ENCODE measurements at regions not wholly inside any gene's neighbourhood (a gene's known extent, or its start where the extent isn't known, plus 50 kb on each side); places are given as distances from the start of the nearest gene placed in this dataset.

GRCh38 chr4:129371926-129372325, 276.0 kb downstream of the C4orf33 start:
- no peaks in the 10 kb centered on the region for H3K4me1 ChIP-seq (ENCODE audit: control insufficient read depth in 1 of 2, low read depth in 2 of 2)
- no peak overlapping the region for H3K27ac ChIP-seq
- ATAC-seq (ENCODE audit: insufficient number of reproducible peaks, low FRiP score, low read depth) (no peak), DNase-seq (ENCODE audit: low spot score) (no peak)
- H3K27me3 ChIP-seq (replicated peaks; ENCODE audit: insufficient read depth), result no peaks in the 10 kb centered on the region
- no peaks in the 10 kb centered on the region for H3K9me3 ChIP-seq
- no peak for TF ChIP-seq CTCF (IDR thresholded peaks at IDR 0.05)
- no peak overlapping the region for H3K4me3 ChIP-seq
- no peaks in the 10 kb centered on the region for H3K36me3 ChIP-seq

GRCh38 chr4:129377131-129377845, 281.3 kb downstream of the C4orf33 start:
- Histone ChIP-seq H3K4me1 (ENCODE audit: control insufficient read depth in 1 of 2, low read depth in 2 of 2) (no peaks in the 10 kb centered on the region), H3K9me3 (no peaks in the 10 kb centered on the region)
- no peak for ATAC-seq (ENCODE audit: insufficient number of reproducible peaks, low FRiP score, low read depth)

GRCh38 chr4:129378364-129378763, 282.4 kb downstream of the C4orf33 start:
- ATAC-seq (ENCODE audit: insufficient number of reproducible peaks, low FRiP score, low read depth) (no peak), DNase-seq (ENCODE audit: low spot score) (no peak)
- Histone ChIP-seq H3K36me3 (no peaks in the 10 kb centered on the region), H3K27ac (no peak overlapping the region), H3K27me3 (replicated peaks; ENCODE audit: insufficient read depth) (no peaks in the 10 kb centered on the region), H3K4me1 (ENCODE audit: control insufficient read depth in 1 of 2, low read depth in 2 of 2) (no peaks in the 10 kb centered on the region), H3K9me3 (no peaks in the 10 kb centered on the region), H3K4me3 (no peak overlapping the region)
- TF ChIP-seq CTCF (IDR thresholded peaks at IDR 0.05), result no peak

More at GRCh38 chr4:129377131-129377845, 281.3 kb downstream of the C4orf33 start:
- no peaks in the 10 kb centered on the region for H3K36me3 ChIP-seq
- H3K27ac ChIP-seq, result no peak overlapping the region
- no peak overlapping the region for H3K4me3 ChIP-seq
- no peaks in the 10 kb centered on the region for H3K27me3 ChIP-seq (replicated peaks; ENCODE audit: insufficient read depth)
- no peak for TF ChIP-seq CTCF (IDR thresholded peaks at IDR 0.05)
- DNase-seq (ENCODE audit: low spot score), result no peak

- DNase-seq (ENCODE audit: low spot score) (no peak), ATAC-seq (ENCODE audit: insufficient number of reproducible peaks, low FRiP score, low read depth) (no peak)
- no peaks in the 10 kb centered on the region for H3K4me1 ChIP-seq (ENCODE audit: control insufficient read depth in 1 of 2, low read depth in 2 of 2)
- no peak overlapping the region for H3K4me3 ChIP-seq
- no peak overlapping the region for H3K27ac ChIP-seq
- H3K9me3 ChIP-seq, result no peaks in the 10 kb centered on the region
- no peaks in the 10 kb centered on the region for H3K27me3 ChIP-seq (replicated peaks; ENCODE audit: insufficient read depth)
- H3K36me3 ChIP-seq, result no peaks in the 10 kb centered on the region
- no peak for TF ChIP-seq CTCF (IDR thresholded peaks at IDR 0.05)
These were observed 283.5 kb downstream of the C4orf33 start for GRCh38 chr4:129379429-129379828.

GRCh38 chr4:129384974-129385373, 289.0 kb downstream of the C4orf33 start:
- no peak overlapping the region for H3K4me3 ChIP-seq
- DNase-seq (ENCODE audit: low spot score) (no peak), ATAC-seq (ENCODE audit: insufficient number of reproducible peaks, low FRiP score, low read depth) (no peak)
- no peak overlapping the region for H3K27ac ChIP-seq
- H3K36me3 ChIP-seq, result no peaks in the 10 kb centered on the region
- no peaks in the 10 kb centered on the region for H3K9me3 ChIP-seq
- no peaks in the 10 kb centered on the region for H3K27me3 ChIP-seq (replicated peaks; ENCODE audit: insufficient read depth)
- TF ChIP-seq CTCF (IDR thresholded peaks at IDR 0.05), result no peak
- H3K4me1 ChIP-seq (ENCODE audit: control insufficient read depth in 1 of 2, low read depth in 2 of 2), result no peaks in the 10 kb centered on the region

All from thoracic aorta (tissue), 2 donors.